ENCODE measurements at regions not wholly inside any gene's neighbourhood (a gene's known extent, or its start where the extent isn't known, plus 50 kb on each side); places are given as distances from the start of the nearest gene placed in this dataset.

GRCh38 chr2:133716166-133716565 lies 147.9 kb upstream of the NCKAP5 start:
- Histone ChIP-seq H3K9ac (ENCODE audit: extremely low read depth, insufficient read length, low read length) (no peak overlapping the region), H2BK20ac (ENCODE audit: low read depth, low read length, poor library complexity, severe bottlenecking) (no peak overlapping the region), H3K23ac (ENCODE audit: insufficient read length, low read depth, low read length) (no peak overlapping the region), H2BK12ac (ENCODE audit: insufficient read length, low read depth, low read length) (no peak overlapping the region), H3K9me3 (ENCODE audit: control insufficient read depth, low read depth, low read length) (no peaks in the 10 kb centered on the region), H2AFZ (ENCODE audit: low read length) (no peak overlapping the region), H3K18ac (ENCODE audit: insufficient read length, low read depth, low read length) (no peak overlapping the region), H3K14ac (ENCODE audit: insufficient read depth, low read length) (no peak overlapping the region), H3K23me2 (ENCODE audit: insufficient read length, low read depth, low read length, poor library complexity, severe bottlenecking) (no peaks in the 10 kb centered on the region), H2AK5ac (ENCODE audit: insufficient read length, low read length) (no peak overlapping the region), H3T11ph (ENCODE audit: low read length) (no peak overlapping the region), H4K8ac (replicated peaks; ENCODE audit: insufficient read length, low read depth, low read length) (no peak overlapping the region), H3K27me3 (ENCODE audit: insufficient read depth, low read length) (no peaks in the 10 kb centered on the region), H4K91ac (ENCODE audit: insufficient read length, low read depth, low read length) (no peak overlapping the region), H3K27ac (ENCODE audit: insufficient read length, low read depth, low read length) (no peak overlapping the region), H4K5ac (ENCODE audit: insufficient read length, low read depth, low read length) (no peak overlapping the region), H3K4me1 (ENCODE audit: insufficient read depth, low read length) (no peaks in the 10 kb centered on the region; the same call in 1 of the 2 replicates), H3K79me2 (ENCODE audit: insufficient read depth, low read length) (no peaks in the 10 kb centered on the region), H2BK5ac (ENCODE audit: insufficient read length, low read length) (no peak overlapping the region), H2BK15ac (ENCODE audit: low read depth, low read length) (no peak overlapping the region), H3K4me2 (ENCODE audit: insufficient read depth, insufficient read length, low read length) (no peak overlapping the region), H3K4ac (ENCODE audit: low read depth, low read length) (no peak overlapping the region), H3K79me1 (ENCODE audit: insufficient read depth, low read depth, low read length, poor library complexity, severe bottlenecking) (no peaks in the 10 kb centered on the region), H2BK120ac (ENCODE audit: low read depth, low read length, poor library complexity, severe bottlenecking) (no peak overlapping the region), H4K20me1 (ENCODE audit: control insufficient read depth, insufficient read depth, insufficient read length) (no peaks in the 10 kb centered on the region), H3K56ac (ENCODE audit: insufficient read length, low read depth, low read length) (no peak overlapping the region)
- Mint-ChIP-seq H3K4me3 (no peak overlapping the region), H3K27me3 (ENCODE audit: low read depth) (peaks cover 4% of the 10 kb centered on the region; the same call in 1 of the 2 replicates), H3K27ac (no peak overlapping the region), H3K4me1 (peaks cover 4 to 10% of the 10 kb centered on the region in 2 experiments), H3K36me3 (ENCODE audit: insufficient read depth in 1 of 3, low read depth in 3 of 3) (peaks cover 0 to 6% (median 5%) of the 10 kb centered on the region in 3 experiments; a peak in 1 of 7 replicates), H3K9me3 (peaks cover 0 to 11% of the 10 kb centered on the region in 2 experiments; a peak in 3 of 5 replicates)
- WGBS (ENCODE audit: extremely low coverage, insufficient read length, low lambda C conversion rate) = no CpG with 5 or more reads among the region's 3 CpGs
- DNase-seq = no peak
- TF ChIP-seq CTCF (conservative IDR thresholded peaks at IDR 0.05) = no peak
